B cell (primary cell): ENCODE measurements at regions not wholly inside any gene's neighbourhood (a gene's known extent, or its start where the extent isn't known, plus 50 kb on each side); places are given as distances from the start of the nearest gene placed in this dataset.

Experiments
- ATAC-seq: fragments of 200-7000 bp; cut with Tn5 transposase; one replicate; pipeline ENCODE4 v1.10.0; 2021; ENCODE audit warnings: low read depth, mild to moderate bottlenecking, moderate number of reproducible peaks, moderate library complexity
- CTCF ChIA-PET: fragments of 350-600 bp; sonication (Branson Sonifier 250); formaldehyde crosslinking; loops from one replicate; lab custom pipeline; 2021; ENCODE audit warnings: antibody characterized with exemption, inconsistent platforms; lab: Charles Lee
- POLR2A ChIA-PET: fragments of 350-600 bp; sonication (Branson Sonifier 250); formaldehyde crosslinking; loops from one replicate; lab custom pipeline; 2021; ENCODE audit warnings: antibody characterized with exemption; lab: Charles Lee
- DNase-seq: peaks from one replicate; pipeline ENCODE4 v3.0.0; 2013
- H2AFZ ChIP-seq: 2 replicates; pipeline ENCODE4 v1.6.1; 2012; ENCODE audit warnings: mild to moderate bottlenecking, low read depth, low read length; ENCODE audit not compliant: insufficient read depth, poor library complexity, severe bottlenecking
- H3K27ac ChIP-seq, 2 donors: 1 replicate in 1 of 2; 2 replicates in 1 of 2; pipeline ENCODE4 v1.5.1; 2012 to 2013; ENCODE audit warnings: low read length in 2 of 2, mild to moderate bottlenecking in 2 of 2, moderate library complexity in 1 of 2
- H3K27me3 ChIP-seq, 4 experiments: fragments of 200-600 bp in 1 of 4; sonication (generic) in 1 of 4; replicated peaks in 1 of 4; 1 replicate in 2 of 4; 2 replicates in 2 of 4; pipeline versions ENCODE4 v1.6.1 to v1.7.0; 2013 to 2016; ENCODE audit warnings: low read length in 3 of 4, mild to moderate bottlenecking in 2 of 4, mixed read lengths in 1 of 4, moderate library complexity in 1 of 4; ENCODE audit not compliant: insufficient read depth in 4 of 4, control insufficient read depth in 3 of 4; ENCODE audit errors: control extremely low read depth in 1 of 4
- H3K36me3 ChIP-seq, 2 experiments: replicated peaks in 1 of 2; 1 replicate in 1 of 2; 2 replicates in 1 of 2; pipeline versions ENCODE4 v1.6.1 to v1.7.1; 2013; ENCODE audit warnings: low read length in 1 of 2; ENCODE audit not compliant: insufficient read depth in 2 of 2, control insufficient read depth in 1 of 2; ENCODE audit errors: control extremely low read depth in 1 of 2, extremely low read depth in 1 of 2
- H3K4me1 ChIP-seq, 2 donors: fragments of 200-600 bp in 1 of 2; sonication (generic) in 1 of 2; 1 replicate in 1 of 2; 2 replicates in 1 of 2; pipeline versions ENCODE4 v1.5.1 to v1.6.1; 2013 to 2017; ENCODE audit warnings: low read length in 2 of 2; ENCODE audit not compliant: control insufficient read depth in 2 of 2, insufficient read depth in 2 of 2
- H3K4me2 ChIP-seq: replicated peaks from 2 replicates; pipeline ENCODE3; 2012; ENCODE audit warnings: mild to moderate bottlenecking, low read depth, low read length; ENCODE audit not compliant: poor library complexity, severe bottlenecking
- H3K4me3 ChIP-seq, 5 experiments: fragments of 200-600 bp in 1 of 5; sonication (generic) in 1 of 5; 1 replicate in 3 of 5; 2 replicates in 2 of 5; pipeline versions ENCODE4 v1.5.1 to v1.7.0; 2011 to 2016; ENCODE audit warnings: low read length in 4 of 5, mild to moderate bottlenecking in 4 of 5, low read depth in 2 of 5, control low read depth in 1 of 5, moderate library complexity in 1 of 5; ENCODE audit not compliant: insufficient read depth in 1 of 5; ENCODE audit errors: control extremely low read depth in 1 of 5, extremely low read depth in 1 of 5
- H3K79me2 ChIP-seq: fragments of 200-600 bp; sonication (generic); one replicate; pipeline ENCODE4 v1.6.0; 2016; ENCODE audit warnings: low read length; ENCODE audit not compliant: control insufficient read depth, insufficient read depth
- H3K9ac ChIP-seq: fragments of 200-600 bp; sonication (generic); 2 replicates; pipeline ENCODE4 v1.6.1; 2017; ENCODE audit warnings: mild to moderate bottlenecking, low read length, moderate library complexity
- H3K9me3 ChIP-seq, 3 donors: one replicate each; pipeline versions ENCODE4 v1.6.1 to v1.7.1; 2013; ENCODE audit warnings: low read length in 2 of 3; ENCODE audit not compliant: control insufficient read depth in 2 of 3, insufficient read depth in 1 of 3; ENCODE audit errors: control extremely low read depth in 1 of 3
- H4K20me1 ChIP-seq: 2 replicates; pipeline ENCODE4 v1.6.0; 2012; ENCODE audit warnings: mild to moderate bottlenecking, low read length; ENCODE audit not compliant: insufficient read depth, control insufficient read depth, poor library complexity, severe bottlenecking
- H3K27ac Mint-ChIP-seq: one replicate; pipeline ENCODE4 v1.8.0; 2021; ENCODE audit warnings: mixed read lengths
- H3K27me3 Mint-ChIP-seq: one replicate; pipeline ENCODE4 v1.8.0; 2021; ENCODE audit warnings: mixed read lengths
- H3K4me1 Mint-ChIP-seq: one replicate; pipeline ENCODE4 v1.8.0; 2021; ENCODE audit warnings: mixed read lengths
- H3K4me3 Mint-ChIP-seq: one replicate; pipeline ENCODE4 v1.8.0; 2021; ENCODE audit warnings: mixed read lengths
- H3K9me3 Mint-ChIP-seq: one replicate; pipeline ENCODE4 v1.8.0; 2022; ENCODE audit warnings: mixed read lengths; ENCODE audit not compliant: insufficient read depth
- CTCF ChIP-seq: fragments of 200-600 bp; IDR thresholded peaks from one replicate; pipeline ENCODE4 v1.8.0; 2022; ENCODE audit warnings: antibody characterized with exemption, mild to moderate bottlenecking
- EZH2 ChIP-seq: IDR thresholded peaks from 2 replicates; pipeline ENCODE4 v1.6.1; 2012; ENCODE audit warnings: borderline replicate concordance, low read depth, mild to moderate bottlenecking, moderate library complexity, low read length; ENCODE audit not compliant: insufficient read depth, poor library complexity, severe bottlenecking
- WGBS: methylation state at CpG from one replicate; pipeline ENCODE4 v1.1.5; 2013; ENCODE audit warnings: missing lambda C conversion rate; ENCODE audit not compliant: insufficient coverage; 5-methylcytosine and 5-hydroxymethylcytosine counted together
- intact Hi-C: fragments of 100-400 bp; cut with micrococcal nuclease; formaldehyde crosslinking; loops from one replicate; pipeline ENCODE4 v1.10.0; 2022

- Histone ChIP-seq H2AFZ (no peak overlapping the region), H4K20me1 (no peaks in the 10 kb centered on the region), H3K36me3 (no peaks in the 10 kb centered on the region), H3K4me1 (no peaks in the 10 kb centered on the region), H3K4me2 (no peak overlapping the region), H3K27ac (no peak overlapping the region), H3K4me3 (no peak overlapping the region), H3K79me2 (no peaks in the 10 kb centered on the region), H3K9ac (no peak overlapping the region), H3K27me3 (no peaks in the 10 kb centered on the region), H3K9me3 (no peaks in the 10 kb centered on the region)
- CTCF ChIA-PET = interaction anchor here (0.6 kb wide), 1 partner anchor 504 kb away, joined by 3 read pairs; no protein-coding TSS in a partner anchor
- Mint-ChIP-seq H3K27ac (no peak overlapping the region), H3K27me3 (no peaks in the 10 kb centered on the region), H3K9me3 (no peaks in the 10 kb centered on the region), H3K4me3 (no peak overlapping the region), H3K4me1 (peaks cover 6% of the 10 kb centered on the region)
- POLR2A ChIA-PET = no interaction called here
- TF ChIP-seq EZH2 = no peak
- no peak for DNase-seq
- ATAC-seq = no peak
- WGBS = 56% methylated on average over 1 of the region's 3 CpGs
- intact Hi-C loops = no loop called here
These were observed 663.7 kb downstream of the ADGRL2 start for GRCh38 chr1:82464362-82465001.

- Mint-ChIP-seq H3K4me1 (peaks cover 6% of the 10 kb centered on the region), H3K27ac (no peak overlapping the region), H3K27me3 (no peaks in the 10 kb centered on the region), H3K9me3 (no peaks in the 10 kb centered on the region), H3K4me3 (no peak overlapping the region)
- H3K27ac ChIP-seq = no peak overlapping the region
- POLR2A ChIA-PET = no interaction called here
- DNase-seq = no peak
- peaks cover 0 to under 1% (median 0%) of the 10 kb centered on the region in 3 donors for H3K9me3 ChIP-seq
- H4K20me1 ChIP-seq = no peaks in the 10 kb centered on the region
- H2AFZ ChIP-seq = no peak overlapping the region
- intact Hi-C loops = no loop called here
- no peaks in the 10 kb centered on the region for H3K79me2 ChIP-seq
- CTCF ChIA-PET = interaction anchor here (0.6 kb wide), 1 partner anchor 503 kb away, joined by 3 read pairs; no protein-coding TSS in a partner anchor
- H3K4me2 ChIP-seq = no peak overlapping the region
- ATAC-seq = no peak
- no CpG with 5 or more reads among the region's 1 CpG for WGBS
- no peak for TF ChIP-seq EZH2
- TF ChIP-seq CTCF = no peak
- H3K36me3 ChIP-seq = no peaks in the 10 kb centered on the region
- no peak overlapping the region for H3K4me3 ChIP-seq
- H3K4me1 ChIP-seq = no peaks in the 10 kb centered on the region
- no peak overlapping the region for H3K9ac ChIP-seq
- no peaks in the 10 kb centered on the region for H3K27me3 ChIP-seq
These were observed 663.2 kb downstream of the ADGRL2 start for GRCh38 chr1:82463951-82464350.
